ENCODE measurements at regions not wholly inside any gene's neighbourhood (a gene's known extent, or its start where the extent isn't known, plus 50 kb on each side); places are given as distances from the start of the nearest gene placed in this dataset.

DNA sequence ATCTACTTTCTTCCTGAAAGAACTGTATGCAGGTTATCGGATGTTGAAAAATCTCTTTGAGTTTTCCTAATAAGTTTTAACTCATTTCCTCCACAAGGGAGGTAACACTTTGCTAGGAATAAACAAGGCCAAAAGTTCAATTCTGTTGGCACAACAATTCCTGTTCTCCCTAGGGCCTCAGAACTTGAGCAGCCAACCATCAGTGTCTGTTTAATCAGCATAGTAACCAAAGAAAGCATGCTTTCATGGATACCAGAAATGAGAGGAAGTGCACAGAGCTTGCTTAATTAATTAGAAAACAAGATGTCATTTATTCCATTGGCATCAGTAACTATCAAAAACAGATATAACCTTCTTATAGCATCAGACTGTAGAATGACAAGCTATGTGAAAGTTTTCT, 503.2 kb upstream of the CNTNAP5 start:
- no peak for TF ChIP-seq BHLHE40 (IDR thresholded peaks at IDR 0.05; ENCODE audit: borderline replicate concordance)
- TF ChIP-seq ARNT (IDR thresholded peaks at IDR 0.05), result no peak
- TF ChIP-seq FOXA1 (IDR thresholded peaks at IDR 0.05), result no peak
- TF ChIP-seq FOXM1 (IDR thresholded peaks at IDR 0.05; ENCODE audit: borderline replicate concordance), result no peak
- TF ChIP-seq SUZ12 (IDR thresholded peaks at IDR 0.05), result no peak
- TF ChIP-seq FOXK2 (IDR thresholded peaks at IDR 0.05), result no peak
- no peak for TF ChIP-seq ELF4 (IDR thresholded peaks at IDR 0.05)
- no peak for TF ChIP-seq LEF1 (IDR thresholded peaks at IDR 0.05; ENCODE audit: borderline replicate concordance)
- no peak for TF ChIP-seq SP1 (IDR thresholded peaks at IDR 0.05)
- TF ChIP-seq ZNF384 (IDR thresholded peaks at IDR 0.05), result no peak
- no peak for TF ChIP-seq CTBP1 (IDR thresholded peaks at IDR 0.05; ENCODE audit: borderline replicate concordance)
- TF ChIP-seq NFRKB (IDR thresholded peaks at IDR 0.05), result no peak
- no peak for TF ChIP-seq HDGF (IDR thresholded peaks at IDR 0.05; ENCODE audit: borderline replicate concordance)
- TF ChIP-seq TARDBP (IDR thresholded peaks at IDR 0.05), result no peak
